Kidney capillary endothelial cell (primary cell): ENCODE measurements at regions not wholly inside any gene's neighbourhood (a gene's known extent, or its start where the extent isn't known, plus 50 kb on each side); places are given as distances from the start of the nearest gene placed in this dataset.
"Not testable (repeated sequence)": the region's sequence is repeated elsewhere in the genome, so short reads cannot be mapped to it uniquely, and the experiment has no call there.

Source experiments
- DNase-seq: peaks from one replicate; pipeline ENCODE4 v3.0.0-alpha.2; 2018; ENCODE audit warnings: low spot score

- DNase-seq = no peak
Measured at GRCh38 chr17:36845916-36846315, 91.4 kb upstream of the LHX1 start.

GRCh38 chr17:36846410-36847292, 90.6 kb upstream of the LHX1 start:
- DNase-seq = no peak

GRCh38 chr17:36848008-36848902, 89.0 kb upstream of the LHX1 start:
- no peak for DNase-seq

GRCh38 chr17:36849020-36849419, 88.3 kb upstream of the LHX1 start:
- not testable (repeated sequence) for DNase-seq

- DNase-seq = peak; percentile 89
Measured at GRCh38 chr17:36849871-36850348, 87.4 kb upstream of the LHX1 start.

GRCh38 chr17:36850790-36851189, 86.5 kb upstream of the LHX1 start:
- DNase-seq = peak; percentile 78

GRCh38 chr17:36851250-36851649, 86.0 kb upstream of the LHX1 start:
- peak; percentile 41 for DNase-seq

- DNase-seq = not testable (repeated sequence)
Measured at GRCh38 chr17:36852478-36852877, 84.8 kb upstream of the LHX1 start.

GRCh38 chr17:36854982-36855381, 82.3 kb upstream of the LHX1 start:
- DNase-seq = no peak

GRCh38 chr17:36855459-36855858, 81.8 kb upstream of the LHX1 start:
- no peak for DNase-seq

- DNase-seq = no peak
Measured at GRCh38 chr17:36856222-36856621, 81.1 kb upstream of the LHX1 start.

GRCh38 chr17:36856903-36857381, 80.3 kb upstream of the LHX1 start:
- DNase-seq = no peak

GRCh38 chr17:36857698-36858097, 79.6 kb upstream of the LHX1 start:
- no peak for DNase-seq

GRCh38 chr17:36858119-36859002, 78.9 kb upstream of the LHX1 start:
- no peak for DNase-seq

- DNase-seq = no peak
Measured at GRCh38 chr17:36859003-36859300, 78.3 kb upstream of the LHX1 start.

- DNase-seq = no peak
Measured at GRCh38 chr17:36859706-36860105, 77.6 kb upstream of the LHX1 start.

- DNase-seq = no peak
Measured at GRCh38 chr17:36861531-36861930, 75.7 kb upstream of the LHX1 start.

- DNase-seq = no peak
Measured at GRCh38 chr17:36862116-36862920, 75.0 kb upstream of the LHX1 start.

- no peak for DNase-seq
Measured at GRCh38 chr17:36863131-36863530, 74.1 kb upstream of the LHX1 start.

- no peak for DNase-seq
Measured at GRCh38 chr17:36863676-36864612, 73.3 kb upstream of the LHX1 start.
